HepG2 (cell line): ENCODE measurements at regions not wholly inside any gene's neighbourhood (a gene's known extent, or its start where the extent isn't known, plus 50 kb on each side); places are given as distances from the start of the nearest gene placed in this dataset.

Experiments
- ARID4A ChIP-seq: sonication (generic); formaldehyde crosslinking; IDR thresholded peaks from 2 replicates; pipeline ENCODE4 v1.5.0; 2020; ENCODE audit warnings: mild to moderate bottlenecking, missing genetic modification reagents, borderline replicate concordance
- FOXA1 ChIP-seq, 2 experiments: fragments of 450-650 bp in 1 of 2; sonication (generic) in 1 of 2; formaldehyde crosslinking in 1 of 2; IDR thresholded peaks; 2 replicates each; pipeline versions ENCODE4 v1.4.0 to v1.6.1; 2016 to 2020; ENCODE audit warnings: missing genetic modification reagents in 1 of 2
- FOXK2 ChIP-seq: fragments of 450-650 bp; IDR thresholded peaks from 2 replicates; pipeline ENCODE4 v1.6.1; 2016
- NFAT5 ChIP-seq: sonication (generic); formaldehyde crosslinking; IDR thresholded peaks from 2 replicates; pipeline ENCODE4 v1.4.0; 2020; ENCODE audit warnings: missing genetic modification reagents
- POLR2G ChIP-seq: fragments of 200-400 bp; formaldehyde crosslinking; IDR thresholded peaks from 2 replicates; pipeline ENCODE4 v1.6.1; 2018; ENCODE audit warnings: mild to moderate bottlenecking, low read depth, low read length, moderate library complexity
- TSC22D2 ChIP-seq: sonication (generic); formaldehyde crosslinking; IDR thresholded peaks from 2 replicates; pipeline ENCODE4 v1.5.1; 2020; ENCODE audit warnings: missing genetic modification reagents, mild to moderate bottlenecking, borderline replicate concordance
- ZBTB38 ChIP-seq: sonication (generic); formaldehyde crosslinking; IDR thresholded peaks from 2 replicates; pipeline ENCODE4 v1.5.1; 2020; ENCODE audit warnings: mild to moderate bottlenecking, missing genetic modification reagents
- ZBTB49 ChIP-seq: sonication (generic); formaldehyde crosslinking; IDR thresholded peaks from 2 replicates; pipeline ENCODE4 v1.4.0; 2020; ENCODE audit warnings: missing genetic modification reagents, borderline replicate concordance
- ZGPAT ChIP-seq: IDR thresholded peaks from 2 replicates; pipeline ENCODE4 v1.6.1; 2016; ENCODE audit warnings: mild to moderate bottlenecking
- ZNF205 ChIP-seq: IDR thresholded peaks from 2 replicates; pipeline ENCODE4 v1.6.1; 2018; ENCODE audit warnings: missing biosample characterization, missing genetic modification reagents
- ZNF570 ChIP-seq: sonication (generic); formaldehyde crosslinking; IDR thresholded peaks from 2 replicates; pipeline ENCODE4 v1.4.0; 2020; ENCODE audit warnings: mild to moderate bottlenecking, missing genetic modification reagents, borderline replicate concordance

- no peak for TF ChIP-seq ZBTB38 (CRISPR knock-in tag)
- no peak for TF ChIP-seq FOXA1 (IDR thresholded peaks at IDR 0.05)
- TF ChIP-seq FOXA1 (CRISPR knock-in tag; IDR thresholded peaks at IDR 0.05): no peak
- TF ChIP-seq ARID4A (CRISPR knock-in tag): no peak
- no peak for TF ChIP-seq POLR2G
- no peak for TF ChIP-seq NFAT5 (CRISPR knock-in tag)
- TF ChIP-seq ZGPAT (CRISPR knock-in tag): no peak
- TF ChIP-seq ZNF205 (CRISPR knock-in tag): no peak
- no peak for TF ChIP-seq ZBTB49 (CRISPR knock-in tag)
- TF ChIP-seq FOXK2: no peak
- TF ChIP-seq ZNF570: no peak
- TF ChIP-seq TSC22D2: no peak
Measured at GRCh38 chr3:72482589-72483321, 365.5 kb downstream of the SHQ1 start (continued).
